RKO (cell line): ENCODE measurements at regions not wholly inside any gene's neighbourhood (a gene's known extent, or its start where the extent isn't known, plus 50 kb on each side); places are given as distances from the start of the nearest gene placed in this dataset.

Experiments used
- DNase-seq: peaks from one replicate; pipeline ENCODE4 v3.0.0-alpha.2; 2016; ENCODE audit warnings: low spot score

GRCh38 chr6:129920103-129920798 is 59.1 kb upstream of the TMEM244 start:
- no peak for DNase-seq

GRCh38 chr6:129911732-129912131 is 50.6 kb upstream of the TMEM244 start:
- DNase-seq, result no peak
